Gastroesophageal sphincter (tissue), 3 donors: ENCODE measurements at regions not wholly inside any gene's neighbourhood (a gene's known extent, or its start where the extent isn't known, plus 50 kb on each side); places are given as distances from the start of the nearest gene placed in this dataset.

Source experiments
- CTCF ChIP-seq, 4 experiments: fragments of 200-600 bp in 2 of 4; fragments of 450-650 bp in 2 of 4; sonication (generic) in 1 of 4; IDR thresholded peaks; one replicate each; pipeline ENCODE4 v1.5.1; 2017 to 2019; ENCODE audit warnings: antibody characterized with exemption in 4 of 4, mild to moderate bottlenecking in 2 of 4, moderate library complexity in 2 of 4
- EP300 ChIP-seq: sonication (generic); formaldehyde crosslinking; IDR thresholded peaks from one replicate; pipeline ENCODE4 v1.6.1; 2017; ENCODE audit warnings: antibody characterized with exemption, mild to moderate bottlenecking

DNA sequence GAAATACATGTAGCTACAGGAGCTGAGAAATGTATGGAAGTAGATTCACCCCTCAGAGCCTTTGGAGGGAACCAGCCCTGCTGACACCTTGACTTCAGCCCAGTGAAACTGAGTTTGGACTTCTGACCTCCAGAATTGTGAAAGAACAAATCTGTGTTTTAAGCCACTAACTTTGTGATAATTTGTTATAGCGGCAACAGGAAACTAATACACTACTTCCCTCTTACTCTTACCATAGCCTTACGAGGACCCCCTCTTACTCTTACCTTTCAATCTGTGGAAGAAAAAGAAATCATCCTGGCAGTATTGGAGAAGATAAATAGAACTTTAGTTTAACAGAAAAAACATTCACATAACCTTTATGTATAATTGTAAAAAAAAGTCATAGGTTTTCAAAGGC, 353.6 kb upstream of the USP24 start:
- TF ChIP-seq CTCF (IDR thresholded peaks at IDR 0.05), result no peak
- TF ChIP-seq EP300, result no peak
